ENCODE measurements at regions not wholly inside any gene's neighbourhood (a gene's known extent, or its start where the extent isn't known, plus 50 kb on each side); places are given as distances from the start of the nearest gene placed in this dataset.

DNA sequence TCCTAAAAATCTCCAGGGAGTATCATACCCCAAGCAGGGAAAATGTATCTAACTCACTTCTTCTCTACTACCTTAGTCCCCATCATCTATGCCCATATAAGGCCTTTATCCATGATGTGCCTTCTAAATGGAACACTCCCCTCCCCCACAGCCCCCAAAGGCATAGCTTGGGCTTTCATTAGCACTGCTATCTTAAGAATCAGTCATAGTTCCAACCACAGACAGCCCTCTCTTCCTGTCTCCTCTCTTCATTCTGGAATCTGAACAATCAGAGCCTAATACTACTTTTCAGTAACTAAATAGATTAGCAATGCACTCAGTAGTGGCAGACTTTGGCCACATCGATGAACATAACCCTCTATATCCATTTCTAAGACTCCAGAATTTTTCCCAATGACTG lies 313.2 kb upstream of the DKK2 start:
- no peak for TF ChIP-seq CTCF (conservative IDR thresholded peaks at IDR 0.05 in 1 of 2, IDR thresholded peaks at IDR 0.05 in 1 of 2; ENCODE audit: low read depth in 1 of 2, low read length in 2 of 2)
- TF ChIP-seq EZH2 (IDR thresholded peaks at IDR 0.05; ENCODE audit: low read length, missing control alignments): no peak
